Lower leg skin (tissue), 4 donors: ENCODE measurements at regions not wholly inside any gene's neighbourhood (a gene's known extent, or its start where the extent isn't known, plus 50 kb on each side); places are given as distances from the start of the nearest gene placed in this dataset.

Experiments used
- DNase-seq, 2 donors: peaks; one replicate each; pipeline ENCODE4 v3.0.0-alpha.2; 2019; ENCODE audit warnings: low spot score in 2 of 2
- H3K4me3 ChIP-seq: fragments of 200-600 bp; sonication (generic); 2 replicates; pipeline ENCODE4 v1.5.1; 2017; ENCODE audit warnings: mild to moderate bottlenecking, low read depth; ENCODE audit not compliant: poor library complexity, severe bottlenecking
- POLR2A ChIP-seq, 2 donors: fragments of 450-650 bp; IDR thresholded peaks; one replicate each; pipeline ENCODE4 v1.6.1; 2016 to 2017; ENCODE audit warnings: antibody characterized with exemption in 2 of 2, mild to moderate bottlenecking in 1 of 2, moderate library complexity in 1 of 2
- WGBS, 2 donors: methylation state at CpG; one replicate each; pipeline ENCODE4 v1.1.5; 2018; 5-methylcytosine and 5-hydroxymethylcytosine counted together
- intact Hi-C: fragments of 100-400 bp; cut with DNase I; formaldehyde crosslinking; loops from one replicate; pipeline ENCODE4 v1.15.0; 2023; ENCODE audit warnings: low total_unique reads
- TF ChIP-seq, protein P1 (sequence below), 3 donors: fragments of 450-650 bp; IDR thresholded peaks; one replicate each; pipeline ENCODE4 v1.5.1; 2016; ENCODE audit warnings: antibody characterized with exemption in 3 of 3, mild to moderate bottlenecking in 3 of 3, moderate library complexity in 2 of 3

DNA sequence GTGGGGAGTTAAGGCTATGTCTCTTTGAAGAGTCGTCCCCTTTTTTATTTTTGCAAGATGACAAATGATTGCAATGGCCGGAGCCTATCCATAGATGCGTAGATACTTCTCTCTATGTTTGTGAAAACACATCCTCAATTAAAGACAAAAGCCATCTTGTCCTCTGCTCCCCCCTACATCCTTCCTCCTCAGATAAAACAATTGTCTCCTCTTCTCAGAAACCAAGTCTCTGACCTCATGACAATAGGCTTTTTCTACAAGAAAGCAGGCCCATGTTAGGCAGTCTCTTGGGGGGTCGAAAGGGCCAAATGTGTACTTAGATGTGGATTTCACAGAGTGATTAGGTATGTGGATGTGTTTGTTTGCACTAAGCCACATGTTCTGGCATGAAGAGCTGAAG lies 51.1 kb upstream of the SSTR4 start:
- DNase-seq, result no peak
- WGBS, 2 donors, result 44 to 49% methylated on average over 4 of the region's 4 CpGs
- TF ChIP-seq, protein P1, sequence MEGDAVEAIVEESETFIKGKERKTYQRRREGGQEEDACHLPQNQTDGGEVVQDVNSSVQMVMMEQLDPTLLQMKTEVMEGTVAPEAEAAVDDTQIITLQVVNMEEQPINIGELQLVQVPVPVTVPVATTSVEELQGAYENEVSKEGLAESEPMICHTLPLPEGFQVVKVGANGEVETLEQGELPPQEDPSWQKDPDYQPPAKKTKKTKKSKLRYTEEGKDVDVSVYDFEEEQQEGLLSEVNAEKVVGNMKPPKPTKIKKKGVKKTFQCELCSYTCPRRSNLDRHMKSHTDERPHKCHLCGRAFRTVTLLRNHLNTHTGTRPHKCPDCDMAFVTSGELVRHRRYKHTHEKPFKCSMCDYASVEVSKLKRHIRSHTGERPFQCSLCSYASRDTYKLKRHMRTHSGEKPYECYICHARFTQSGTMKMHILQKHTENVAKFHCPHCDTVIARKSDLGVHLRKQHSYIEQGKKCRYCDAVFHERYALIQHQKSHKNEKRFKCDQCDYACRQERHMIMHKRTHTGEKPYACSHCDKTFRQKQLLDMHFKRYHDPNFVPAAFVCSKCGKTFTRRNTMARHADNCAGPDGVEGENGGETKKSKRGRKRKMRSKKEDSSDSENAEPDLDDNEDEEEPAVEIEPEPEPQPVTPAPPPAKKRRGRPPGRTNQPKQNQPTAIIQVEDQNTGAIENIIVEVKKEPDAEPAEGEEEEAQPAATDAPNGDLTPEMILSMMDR (IDR thresholded peaks at IDR 0.05), result no peak
- TF ChIP-seq POLR2A (IDR thresholded peaks at IDR 0.05), result no peak
- intact Hi-C loops, result no loop called here
- H3K4me3 ChIP-seq, result no peak overlapping the region

DNA sequence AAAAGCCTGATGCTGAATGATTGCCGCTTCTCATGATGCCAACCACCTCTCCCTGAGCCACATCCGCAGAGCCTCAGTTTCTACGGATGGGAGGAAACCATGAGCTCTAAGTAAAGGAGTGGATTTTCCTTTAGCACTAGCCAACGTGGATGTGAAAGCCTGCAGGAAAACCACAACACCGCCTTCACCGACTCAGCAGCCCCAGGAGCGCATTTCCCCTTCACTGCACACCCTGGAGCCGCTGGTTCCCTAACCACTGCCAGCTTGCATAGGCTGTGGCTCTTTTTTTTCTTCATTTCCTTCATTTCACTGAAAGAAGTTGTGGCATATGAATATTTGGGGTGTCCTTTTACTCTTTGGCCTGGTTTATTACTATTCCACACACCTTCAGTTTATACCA lies 50.5 kb upstream of the SSTR4 start:
- DNase-seq, result no peak
- WGBS, 2 donors, result 43 to 64% methylated on average over 8 of the region's 8 CpGs
- TF ChIP-seq, protein P1 (IDR thresholded peaks at IDR 0.05), result no peak
- TF ChIP-seq POLR2A (IDR thresholded peaks at IDR 0.05), result no peak
- no peak overlapping the region for H3K4me3 ChIP-seq
- intact Hi-C loops, result no loop called here

DNA sequence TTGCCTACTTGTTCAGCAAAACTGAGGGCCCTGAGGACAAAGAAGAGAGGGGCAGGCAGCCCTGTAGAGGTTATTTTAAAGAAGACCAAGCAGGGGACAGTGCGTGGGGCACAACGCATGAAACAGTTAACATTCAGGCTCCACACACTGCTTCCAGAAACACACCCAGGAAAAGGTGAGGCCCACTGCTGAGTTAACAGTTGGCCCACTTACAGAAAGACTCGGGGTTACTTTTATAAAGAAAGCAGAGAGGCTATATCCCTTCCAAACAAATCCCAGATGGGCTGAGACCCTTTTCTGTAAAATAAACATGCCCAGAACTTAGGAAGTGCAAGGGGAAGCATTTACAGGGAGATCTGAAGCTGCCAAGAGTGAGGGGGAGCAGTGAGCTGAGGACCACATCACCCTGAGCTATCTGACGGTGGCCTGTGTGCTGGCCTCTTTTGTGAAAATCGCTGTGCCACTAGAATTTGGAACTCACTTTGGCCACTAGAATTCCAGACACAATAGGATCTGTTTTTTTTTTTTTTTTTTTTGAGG lies 49.8 kb upstream of the SSTR4 start:
- H3K4me3 ChIP-seq, result no peak overlapping the region
- intact Hi-C loops, result no loop called here
- DNase-seq, result no peak
- TF ChIP-seq POLR2A (IDR thresholded peaks at IDR 0.05), result no peak
- TF ChIP-seq, protein P1 (IDR thresholded peaks at IDR 0.05), result no peak
- 66% methylated on average over 5 of the region's 5 CpGs for WGBS, 2 donors
